Amniotic stem cell (primary cell): ENCODE measurements at regions not wholly inside any gene's neighbourhood (a gene's known extent, or its start where the extent isn't known, plus 50 kb on each side); places are given as distances from the start of the nearest gene placed in this dataset.
"Not testable (repeated sequence)": the region's sequence is repeated elsewhere in the genome, so short reads cannot be mapped to it uniquely, and the experiment has no call there.

Experiments
- DNase-seq: peaks from one replicate; lab custom pipeline; 2025; lab: John Stamatoyannopoulos, UW

DNA sequence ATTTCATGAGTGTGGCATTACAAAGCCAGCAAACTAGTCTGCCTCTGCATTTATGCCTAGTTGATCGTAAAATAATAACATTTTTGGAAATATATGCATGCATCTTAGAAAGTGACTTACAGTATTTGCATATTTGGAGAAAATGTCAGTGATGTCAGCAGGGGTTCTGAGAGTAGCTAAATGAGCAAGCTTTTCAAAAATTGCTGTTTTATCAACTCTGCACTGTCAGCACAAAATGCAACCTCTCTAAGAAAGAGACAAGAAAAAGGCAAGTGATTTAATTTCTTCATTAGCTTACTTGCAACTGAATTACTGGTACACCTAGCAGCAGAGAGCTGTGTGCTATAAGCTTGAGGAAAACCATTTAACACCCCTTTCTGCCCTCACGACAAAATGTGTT is 632.5 kb upstream of the MMS22L start:
- DNase-seq: no peak

DNA sequence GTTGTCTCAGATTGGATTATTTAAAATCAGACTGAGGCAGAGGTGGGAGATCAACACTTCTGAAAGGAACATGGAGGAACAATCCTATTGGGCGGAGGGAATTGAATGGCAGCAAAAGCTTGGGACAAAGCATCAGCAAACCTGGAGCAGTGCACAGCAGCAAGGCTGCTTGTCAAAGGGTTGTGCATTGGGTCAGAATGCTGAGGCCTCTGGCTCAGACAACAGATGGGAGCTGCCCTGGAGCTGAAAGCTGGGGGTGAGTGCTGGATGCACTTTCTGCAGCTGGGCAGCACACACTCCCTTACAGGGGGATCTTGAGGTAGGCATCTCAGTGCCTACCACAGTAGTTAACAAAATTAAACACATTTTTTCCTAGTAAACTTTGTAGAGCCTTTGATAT is 634.4 kb upstream of the MMS22L start:
- no peak for DNase-seq

DNA sequence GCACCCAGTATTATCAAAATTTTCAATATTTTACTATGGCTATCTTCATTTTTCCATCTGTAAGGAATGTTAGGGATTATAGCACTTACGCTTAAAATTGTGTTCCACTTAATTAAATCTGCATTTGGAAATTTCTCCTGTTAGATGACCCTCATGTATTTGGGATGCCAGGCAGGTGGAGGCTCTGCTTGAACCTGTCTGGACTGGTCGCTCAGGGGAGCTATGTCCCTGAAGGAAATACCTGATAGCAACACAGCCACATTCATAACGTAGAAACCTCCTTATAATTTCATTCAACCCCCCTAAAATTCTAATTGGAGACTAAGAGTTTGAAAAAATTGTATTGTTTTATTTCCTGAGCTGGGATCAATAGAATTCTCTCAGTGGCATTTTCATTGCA is 636.0 kb upstream of the MMS22L start:
- DNase-seq: no peak

DNA sequence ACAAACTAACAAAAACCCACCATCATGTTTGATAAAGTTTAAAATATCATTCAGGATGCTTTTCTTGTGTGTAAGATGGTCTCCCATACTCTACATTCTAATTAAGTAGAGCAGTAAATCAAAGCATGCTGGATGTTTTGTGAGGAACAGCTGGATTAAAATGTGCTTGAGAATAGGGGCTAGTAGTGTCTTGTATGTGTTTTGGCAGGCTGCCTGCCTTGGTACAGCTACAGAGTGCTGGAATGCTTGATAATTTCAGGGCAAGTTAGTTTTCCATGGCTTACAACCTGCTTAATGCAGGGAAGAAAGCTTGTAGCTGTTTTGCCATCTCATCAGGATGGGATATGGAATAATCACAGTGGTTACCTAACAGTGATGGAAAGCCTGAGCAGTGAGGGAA is 636.6 kb upstream of the MMS22L start:
- DNase-seq: no peak

GRCh38 chr6:97923249-97923648 is 640.2 kb upstream of the MMS22L start:
- DNase-seq: no peak

GRCh38 chr6:97925504-97925903 is 642.5 kb upstream of the MMS22L start:
- DNase-seq: no peak

DNA sequence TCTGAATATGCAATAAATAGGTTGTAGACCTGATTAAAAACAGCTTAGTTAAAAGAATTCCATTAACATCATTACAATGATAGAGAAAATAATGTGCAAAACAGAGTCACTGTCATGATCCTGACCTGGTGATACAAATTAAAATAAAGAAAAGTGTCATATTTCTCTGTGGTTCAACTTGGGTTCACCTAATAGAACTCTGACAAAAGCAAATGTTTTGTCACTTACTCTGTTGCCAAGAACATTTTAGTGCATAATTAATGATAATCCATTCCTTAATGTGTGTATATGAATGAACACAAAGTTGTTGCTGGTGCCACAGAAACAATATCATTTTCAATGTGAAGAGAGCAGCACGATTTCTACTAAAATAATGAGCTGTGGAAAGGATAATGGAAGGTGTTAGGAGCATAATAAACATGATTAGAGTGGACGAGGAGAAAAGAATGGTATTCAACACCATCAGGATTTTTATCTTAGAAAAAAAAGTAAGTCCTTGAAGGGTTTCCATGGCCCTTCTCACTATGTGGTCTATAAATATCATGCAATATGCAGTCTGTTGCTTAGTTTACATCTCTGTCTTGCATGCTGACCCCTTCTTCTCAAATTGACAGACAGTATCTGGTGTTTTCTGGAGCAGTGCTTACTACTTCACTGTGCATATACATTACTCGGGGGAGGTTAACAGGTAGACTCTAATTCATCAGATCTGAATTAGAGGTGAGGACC is 656.6 kb upstream of the MMS22L start:
- DNase-seq: no peak

GRCh38 chr6:97947841-97948240 is 664.8 kb upstream of the MMS22L start:
- no peak for DNase-seq

DNA sequence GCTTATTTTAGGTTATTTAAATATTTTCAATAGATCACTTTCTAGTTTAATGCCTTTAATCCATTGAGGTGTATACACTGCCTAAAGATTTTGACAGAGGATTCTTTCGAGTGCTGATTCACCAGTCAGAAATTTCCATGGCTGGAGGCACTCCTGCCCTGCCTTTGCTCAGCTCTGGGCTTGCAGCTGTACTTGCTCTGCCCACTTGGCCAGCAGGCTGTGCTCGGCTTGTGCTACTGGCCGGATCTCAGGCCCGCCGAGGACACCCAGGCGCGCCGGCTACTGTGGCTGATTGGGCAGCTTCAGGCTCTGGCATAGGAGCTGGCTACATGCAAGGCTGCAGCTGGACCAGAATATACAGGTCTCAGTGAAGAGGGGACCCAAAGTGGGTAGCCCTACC is 675.1 kb upstream of the MMS22L start:
- no peak for DNase-seq

DNA sequence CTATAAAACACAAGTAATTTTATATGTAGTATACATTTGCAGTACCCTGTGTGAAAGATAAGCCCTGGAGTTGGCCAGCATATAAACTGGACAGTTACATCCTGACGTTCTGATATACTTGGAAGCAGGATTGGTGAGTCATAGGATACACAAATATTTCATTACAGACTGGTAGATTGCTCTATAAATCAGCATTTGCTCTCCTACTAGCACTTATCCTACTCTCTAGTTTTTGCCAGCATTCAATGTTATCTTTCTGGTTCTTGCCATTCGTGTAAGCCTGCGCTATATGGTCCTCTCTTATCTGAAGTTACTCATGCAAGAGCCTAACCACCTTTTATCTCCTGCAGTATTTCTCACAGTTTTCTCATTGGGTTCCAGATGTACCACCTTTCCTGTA is 680.2 kb upstream of the MMS22L start:
- DNase-seq: no peak

GRCh38 chr6:97969065-97969464 is 686.0 kb upstream of the MMS22L start:
- DNase-seq: no peak

- no peak for DNase-seq
Observed at GRCh38 chr6:97977084-97977483, 694.1 kb upstream of the MMS22L start.

GRCh38 chr6:97978855-97979271 is 695.8 kb upstream of the MMS22L start:
- DNase-seq: no peak

DNA sequence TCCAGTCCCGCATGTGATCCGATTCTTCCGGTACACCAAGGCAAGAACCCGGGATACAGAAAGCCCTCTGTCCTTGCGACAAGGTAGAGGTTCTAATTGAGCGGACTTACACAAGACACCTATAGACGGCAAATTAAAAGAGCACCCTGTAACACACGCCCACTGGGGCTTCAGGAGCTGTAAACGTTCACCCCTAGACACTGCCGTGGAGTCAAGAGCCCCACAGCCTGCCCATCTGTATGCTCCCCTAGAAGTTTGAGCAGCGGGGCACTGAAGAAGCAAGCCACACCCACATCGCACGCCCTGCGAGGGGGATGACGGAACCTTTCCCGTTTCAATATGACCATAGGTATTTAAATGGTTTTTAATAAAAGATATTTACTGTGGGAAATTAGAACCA is 696.3 kb upstream of the MMS22L start:
- DNase-seq: not testable (repeated sequence)

- DNase-seq: no peak
Observed at GRCh38 chr6:97989451-97989850, 706.4 kb upstream of the MMS22L start.

GRCh38 chr6:97995158-97995557 is 712.1 kb upstream of the MMS22L start:
- no peak for DNase-seq

DNA sequence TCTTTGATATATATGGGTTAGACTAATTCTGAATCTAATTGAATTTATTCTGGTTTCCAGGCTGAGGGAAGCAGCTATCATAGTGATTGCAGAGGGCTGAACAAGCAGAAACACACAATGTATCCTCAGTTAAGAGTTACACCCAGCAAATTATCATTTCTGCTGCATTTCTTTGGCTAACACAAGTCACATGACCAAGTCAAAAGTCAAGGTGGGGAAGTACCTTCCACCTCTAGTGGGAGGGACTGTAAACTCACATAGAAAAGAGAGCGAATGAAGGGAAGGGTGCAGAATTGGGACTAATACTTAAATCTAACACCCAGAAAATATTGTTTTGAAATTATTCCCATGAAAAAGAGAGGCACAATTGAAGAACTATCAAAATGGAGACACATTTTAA is 719.7 kb upstream of the MMS22L start:
- no peak for DNase-seq

GRCh38 chr6:98014442-98015201 is 731.6 kb upstream of the MMS22L start:
- DNase-seq: no peak

- no peak for DNase-seq
Observed at GRCh38 chr6:98016565-98016964, 733.5 kb upstream of the MMS22L start.

DNA sequence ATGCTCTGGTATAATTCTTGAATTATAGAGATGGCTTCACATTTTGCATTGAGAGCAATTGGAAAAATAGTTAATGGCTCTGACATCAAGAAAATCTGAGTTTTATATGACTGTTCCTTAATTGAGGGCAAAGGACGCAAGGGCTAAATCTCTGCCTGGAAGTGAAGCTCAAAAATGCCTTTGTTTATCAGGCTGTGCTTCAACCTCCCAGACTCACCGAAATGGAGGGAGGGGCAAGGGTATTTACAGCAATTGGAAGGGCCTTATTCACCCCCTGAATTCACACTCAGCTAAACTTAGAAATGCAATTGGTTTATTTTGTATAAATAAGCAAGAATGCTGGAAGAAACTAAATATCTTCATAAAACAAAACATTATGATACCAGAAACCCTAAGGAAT is 737.2 kb upstream of the MMS22L start:
- DNase-seq: no peak

DNA sequence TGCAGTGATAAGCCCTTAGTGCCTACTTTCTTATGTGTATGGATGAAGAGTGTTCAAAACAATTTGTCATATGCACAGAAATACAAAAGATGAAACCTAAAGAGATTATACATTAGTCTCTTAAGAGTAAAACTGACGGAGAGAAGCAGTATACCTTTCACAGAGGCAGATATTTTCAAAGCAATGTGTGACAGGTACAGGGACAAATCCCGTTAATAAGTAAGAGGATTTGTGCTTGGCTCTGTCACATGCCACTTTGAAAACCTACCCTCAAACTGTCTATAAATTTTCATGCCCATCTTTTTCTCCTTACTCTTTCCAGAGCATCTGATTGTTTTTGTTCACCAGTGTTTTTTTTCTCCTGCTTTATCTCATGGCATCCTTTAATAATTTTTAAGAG is 741.3 kb upstream of the MMS22L start:
- DNase-seq: no peak

DNA sequence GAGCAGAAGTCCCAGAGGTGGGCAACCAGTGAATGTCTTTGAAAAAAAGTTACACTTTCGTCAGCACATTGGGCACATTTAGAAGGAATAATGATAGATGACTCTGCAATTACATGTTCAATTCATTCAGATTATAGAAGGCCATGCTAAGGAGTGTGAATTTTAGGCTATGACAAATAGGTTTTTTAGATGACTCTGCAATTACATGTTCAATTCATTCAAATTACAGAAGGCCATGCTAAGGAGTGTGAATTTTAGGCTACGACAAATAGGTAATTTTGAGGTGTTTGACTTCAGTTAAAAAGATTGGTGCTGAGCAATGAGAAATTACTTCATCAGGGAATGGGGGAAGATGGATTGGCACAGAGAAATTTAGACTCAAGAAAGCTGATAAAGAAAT is 744.9 kb upstream of the MMS22L start:
- no peak for DNase-seq

- DNase-seq: no peak
Observed at GRCh38 chr6:98033617-98034016, 750.6 kb upstream of the MMS22L start.
